ENCODE measurements at regions not wholly inside any gene's neighbourhood (a gene's known extent, or its start where the extent isn't known, plus 50 kb on each side); places are given as distances from the start of the nearest gene placed in this dataset.

DNA sequence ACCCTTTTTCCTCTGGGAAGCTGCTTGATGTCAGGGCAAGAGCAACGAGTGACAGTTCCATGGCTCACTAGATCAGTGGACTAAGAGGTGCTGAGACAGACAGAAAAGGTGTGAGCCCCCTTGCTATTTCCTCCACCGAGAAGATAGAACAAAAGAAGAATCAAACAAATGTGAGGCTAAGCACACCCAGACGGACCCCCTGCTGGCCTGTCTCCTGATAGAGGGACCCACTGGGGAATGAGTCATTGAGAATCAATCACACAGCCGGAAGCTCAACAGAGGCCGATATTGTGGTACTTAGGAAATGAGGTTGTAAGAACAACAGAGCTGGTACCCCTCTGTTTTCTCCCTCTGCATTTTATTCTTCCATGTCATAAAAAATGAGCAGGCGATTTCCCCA, 89.8 kb upstream of the TEX51 start:
- no peak overlapping the region for H2AFZ ChIP-seq (ENCODE audit: low read depth, low read length, poor library complexity, severe bottlenecking)
- H3K4me1 ChIP-seq (ENCODE audit: control insufficient read depth in 1 of 2, insufficient read depth in 2 of 2, low read length in 2 of 2): peaks cover 0 to 3% of the 10 kb centered on the region in 2 experiments; a peak in 1 of 4 replicates
- H3K27me3 ChIP-seq (ENCODE audit: insufficient read depth, low read length): peaks cover 25% of the 10 kb centered on the region
- no peak overlapping the region for H3K27ac ChIP-seq (ENCODE audit: low read depth, low read length)
- no peak for DNase-seq (ENCODE audit: low read depth, low spot score)
- POLR2A ChIA-PET: no interaction called here
- TF ChIP-seq RAD21 (IDR thresholded peaks at IDR 0.05; ENCODE audit: low read depth) (no peak), POLR2AphosphoS5 (IDR thresholded peaks at IDR 0.05; ENCODE audit: low read depth, low read length) (no peak), MAX (IDR thresholded peaks at IDR 0.05) (no peak), FOSL1 (IDR thresholded peaks at IDR 0.05; ENCODE audit: low read depth) (no peak), ELF1 (IDR thresholded peaks at IDR 0.05; ENCODE audit: borderline replicate concordance, low read depth) (no peak), EGR1 (IDR thresholded peaks at IDR 0.05; ENCODE audit: low read depth) (no peak), SRF (IDR thresholded peaks at IDR 0.05; ENCODE audit: low read depth) (no peak), YY1 (IDR thresholded peaks at IDR 0.05; ENCODE audit: extremely low read depth, insufficient replicate concordance, low read depth, low read length) (no peak), JUND (IDR thresholded peaks at IDR 0.05) (no peak), ZFX (IDR thresholded peaks at IDR 0.05) (no peak), ZNF274 (IDR thresholded peaks at IDR 0.05; ENCODE audit: low read depth, low read length) (no peak), POLR2A (IDR thresholded peaks at IDR 0.05; ENCODE audit: borderline replicate concordance, extremely low read depth, insufficient read depth, insufficient read length) (no peak), ATF3 (IDR thresholded peaks at IDR 0.05) (no peak), EZH2 (IDR thresholded peaks at IDR 0.05) (no peak)
- RAD21 ChIA-PET (ENCODE audit: low non-redundant PET in 1 of 2, low total read pairs in 2 of 2, uncharacterized antibody in 2 of 2, unreplicated experiment in 2 of 2): no interaction called here
- no peaks in the 10 kb centered on the region for H3K9me3 ChIP-seq (ENCODE audit: control insufficient read depth in 1 of 2, insufficient read depth in 1 of 2, low read depth in 1 of 2, low read length in 2 of 2)
- peak; percentile 25; the same call in 1 of the 2 replicates for ATAC-seq
- no peak overlapping the region for H3K4me2 ChIP-seq (ENCODE audit: low read length)
- CTCF ChIA-PET: no interaction called here
- H3K4me3 ChIP-seq (replicated peaks in 1 of 2; ENCODE audit: low read depth in 1 of 2, low read length in 2 of 2): no peak overlapping the region
- H3K79me2 ChIP-seq (ENCODE audit: insufficient read depth, low read length): no peaks in the 10 kb centered on the region
- no peak overlapping the region for H3K9ac ChIP-seq (ENCODE audit: low read length)
- no peaks in the 10 kb centered on the region for H3K9me2 ChIP-seq (ENCODE audit: insufficient read depth)
- intact Hi-C loops (cut with micrococcal nuclease): no loop called here
- BruUV-seq (replicated peaks): no TSS peak
- no peaks in the 10 kb centered on the region for H4K20me1 ChIP-seq (ENCODE audit: insufficient read depth)
- H3K36me3 ChIP-seq (ENCODE audit: control insufficient read depth in 1 of 2, insufficient read depth in 2 of 2, low read length in 2 of 2): no peaks in the 10 kb centered on the region

- Histone ChIP-seq H3K79me2 (ENCODE audit: insufficient read depth, low read length) (no peaks in the 10 kb centered on the region), H3K27ac (ENCODE audit: low read depth, low read length) (no peak overlapping the region), H3K9me3 (ENCODE audit: control insufficient read depth in 1 of 2, insufficient read depth in 1 of 2, low read depth in 1 of 2, low read length in 2 of 2) (no peaks in the 10 kb centered on the region), H3K27me3 (ENCODE audit: insufficient read depth, low read length) (peaks cover 27% of the 10 kb centered on the region), H3K4me2 (ENCODE audit: low read length) (no peak overlapping the region), H3K9me2 (ENCODE audit: insufficient read depth) (no peaks in the 10 kb centered on the region), H4K20me1 (ENCODE audit: insufficient read depth) (no peaks in the 10 kb centered on the region), H3K9ac (ENCODE audit: low read length) (no peak overlapping the region), H3K4me1 (ENCODE audit: control insufficient read depth in 1 of 2, insufficient read depth in 2 of 2, low read length in 2 of 2) (peaks cover 0 to 3% of the 10 kb centered on the region in 2 experiments; a peak in 1 of 4 replicates), H3K4me3 (replicated peaks in 1 of 2; ENCODE audit: low read depth in 1 of 2, low read length in 2 of 2) (no peak overlapping the region), H3K36me3 (ENCODE audit: control insufficient read depth in 1 of 2, insufficient read depth in 2 of 2, low read length in 2 of 2) (no peaks in the 10 kb centered on the region), H2AFZ (ENCODE audit: low read depth, low read length, poor library complexity, severe bottlenecking) (no peak overlapping the region)
- no peak for DNase-seq (ENCODE audit: low read depth, low spot score)
- BruUV-seq (replicated peaks): no TSS peak
- RAD21 ChIA-PET (ENCODE audit: low non-redundant PET in 1 of 2, low total read pairs in 2 of 2, uncharacterized antibody in 2 of 2, unreplicated experiment in 2 of 2): no interaction called here
- CTCF ChIA-PET: no interaction called here
- intact Hi-C loops (cut with micrococcal nuclease): no loop called here
- TF ChIP-seq SRF (IDR thresholded peaks at IDR 0.05; ENCODE audit: low read depth): no peak
- TF ChIP-seq REST (IDR thresholded peaks at IDR 0.05; ENCODE audit: low read depth): peak; percentile 22
- no peak for TF ChIP-seq EGR1 (IDR thresholded peaks at IDR 0.05; ENCODE audit: low read depth)
- TF ChIP-seq, protein P1, sequence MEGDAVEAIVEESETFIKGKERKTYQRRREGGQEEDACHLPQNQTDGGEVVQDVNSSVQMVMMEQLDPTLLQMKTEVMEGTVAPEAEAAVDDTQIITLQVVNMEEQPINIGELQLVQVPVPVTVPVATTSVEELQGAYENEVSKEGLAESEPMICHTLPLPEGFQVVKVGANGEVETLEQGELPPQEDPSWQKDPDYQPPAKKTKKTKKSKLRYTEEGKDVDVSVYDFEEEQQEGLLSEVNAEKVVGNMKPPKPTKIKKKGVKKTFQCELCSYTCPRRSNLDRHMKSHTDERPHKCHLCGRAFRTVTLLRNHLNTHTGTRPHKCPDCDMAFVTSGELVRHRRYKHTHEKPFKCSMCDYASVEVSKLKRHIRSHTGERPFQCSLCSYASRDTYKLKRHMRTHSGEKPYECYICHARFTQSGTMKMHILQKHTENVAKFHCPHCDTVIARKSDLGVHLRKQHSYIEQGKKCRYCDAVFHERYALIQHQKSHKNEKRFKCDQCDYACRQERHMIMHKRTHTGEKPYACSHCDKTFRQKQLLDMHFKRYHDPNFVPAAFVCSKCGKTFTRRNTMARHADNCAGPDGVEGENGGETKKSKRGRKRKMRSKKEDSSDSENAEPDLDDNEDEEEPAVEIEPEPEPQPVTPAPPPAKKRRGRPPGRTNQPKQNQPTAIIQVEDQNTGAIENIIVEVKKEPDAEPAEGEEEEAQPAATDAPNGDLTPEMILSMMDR (IDR thresholded peaks at IDR 0.05 in 2 of 3, conservative IDR thresholded peaks at IDR 0.05 in 1 of 3; ENCODE audit: borderline replicate concordance in 1 of 3, insufficient read depth in 1 of 3, low read depth in 2 of 3, low read length in 2 of 3): no peak
- no peak for ATAC-seq
- POLR2A ChIA-PET: no interaction called here
Observed at GRCh38 chr2:126809340-126809739, 89.3 kb upstream of the TEX51 start.
